OCI-LY7 (cell line): ENCODE measurements at regions not wholly inside any gene's neighbourhood (a gene's known extent, or its start where the extent isn't known, plus 50 kb on each side); places are given as distances from the start of the nearest gene placed in this dataset.

Experiments used
- EZH2phosphoT487 ChIP-seq: fragments of 200-600 bp; sonication (generic); IDR thresholded peaks from 2 replicates; pipeline ENCODE4 v1.6.1; 2018; ENCODE audit warnings: low read depth, borderline replicate concordance, mild to moderate bottlenecking, mixed run types, antibody characterized with exemption, low read length, moderate library complexity, mixed read lengths
- TF ChIP-seq, protein P1 (sequence below): fragments of 200-600 bp; sonication (generic); conservative IDR thresholded peaks from 2 replicates; pipeline ENCODE4 v1.5.1; 2014; ENCODE audit warnings: mild to moderate bottlenecking, antibody characterized with exemption, low read length, moderate library complexity, mixed read lengths

DNA sequence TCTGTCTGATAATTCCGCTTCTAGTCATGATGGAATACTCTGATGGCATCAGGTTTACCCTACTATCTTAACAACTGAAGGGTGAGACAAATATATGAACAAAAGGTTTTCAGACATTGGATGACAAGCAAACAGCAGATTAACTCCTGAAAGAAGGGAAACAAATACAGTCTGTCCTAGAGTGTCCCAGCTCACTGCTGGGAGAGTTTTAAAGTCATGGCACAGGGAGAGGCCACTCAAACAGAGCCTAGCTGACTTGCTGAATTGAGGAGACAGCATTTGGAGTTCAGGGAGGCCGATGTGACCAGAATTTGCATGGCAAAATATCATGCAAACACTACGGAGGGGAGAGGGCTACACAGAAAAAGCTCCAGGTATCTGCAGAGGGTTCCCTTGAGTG lies 73.1 kb downstream of the MDH2 start:
- TF ChIP-seq, protein P1, sequence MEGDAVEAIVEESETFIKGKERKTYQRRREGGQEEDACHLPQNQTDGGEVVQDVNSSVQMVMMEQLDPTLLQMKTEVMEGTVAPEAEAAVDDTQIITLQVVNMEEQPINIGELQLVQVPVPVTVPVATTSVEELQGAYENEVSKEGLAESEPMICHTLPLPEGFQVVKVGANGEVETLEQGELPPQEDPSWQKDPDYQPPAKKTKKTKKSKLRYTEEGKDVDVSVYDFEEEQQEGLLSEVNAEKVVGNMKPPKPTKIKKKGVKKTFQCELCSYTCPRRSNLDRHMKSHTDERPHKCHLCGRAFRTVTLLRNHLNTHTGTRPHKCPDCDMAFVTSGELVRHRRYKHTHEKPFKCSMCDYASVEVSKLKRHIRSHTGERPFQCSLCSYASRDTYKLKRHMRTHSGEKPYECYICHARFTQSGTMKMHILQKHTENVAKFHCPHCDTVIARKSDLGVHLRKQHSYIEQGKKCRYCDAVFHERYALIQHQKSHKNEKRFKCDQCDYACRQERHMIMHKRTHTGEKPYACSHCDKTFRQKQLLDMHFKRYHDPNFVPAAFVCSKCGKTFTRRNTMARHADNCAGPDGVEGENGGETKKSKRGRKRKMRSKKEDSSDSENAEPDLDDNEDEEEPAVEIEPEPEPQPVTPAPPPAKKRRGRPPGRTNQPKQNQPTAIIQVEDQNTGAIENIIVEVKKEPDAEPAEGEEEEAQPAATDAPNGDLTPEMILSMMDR = no peak
- no peak for TF ChIP-seq EZH2phosphoT487
